Neutrophil (primary cell): ENCODE measurements at regions not wholly inside any gene's neighbourhood (a gene's known extent, or its start where the extent isn't known, plus 50 kb on each side); places are given as distances from the start of the nearest gene placed in this dataset.

ENCODE experiments used
- H3K27ac ChIP-seq: fragments of 200-600 bp; sonication (generic); 2 replicates; pipeline ENCODE4 v1.5.1; 2016; ENCODE audit warnings: mild to moderate bottlenecking, moderate library complexity
- H3K27me3 ChIP-seq: fragments of 200-600 bp; sonication (generic); 2 replicates; pipeline ENCODE4 v1.6.0; 2016; ENCODE audit warnings: mild to moderate bottlenecking
- H3K36me3 ChIP-seq: fragments of 200-600 bp; sonication (generic); 2 replicates; pipeline ENCODE4 v1.5.1; 2017
- H3K4me1 ChIP-seq, 2 experiments: fragments of 200-600 bp in 1 of 2; sonication (generic) in 1 of 2; 1 replicate in 1 of 2; 2 replicates in 1 of 2; pipeline versions ENCODE4 v1.5.1 to v1.6.1; 2013 to 2016; ENCODE audit warnings: low read depth in 1 of 2, low read length in 1 of 2, mild to moderate bottlenecking in 1 of 2, moderate library complexity in 1 of 2; ENCODE audit not compliant: control insufficient read depth in 1 of 2, insufficient read depth in 1 of 2
- H3K4me3 ChIP-seq, 2 experiments: fragments of 200-600 bp in 1 of 2; sonication (generic) in 1 of 2; 1 replicate in 1 of 2; 2 replicates in 1 of 2; pipeline ENCODE4 v1.5.1; 2013 to 2016; ENCODE audit warnings: low read depth in 1 of 2, low read length in 1 of 2, mild to moderate bottlenecking in 1 of 2, moderate library complexity in 1 of 2
- H3K9me3 ChIP-seq: fragments of 200-600 bp; sonication (generic); 2 replicates; pipeline ENCODE4 v1.5.1; 2016
- TF ChIP-seq, protein P1 (sequence below): fragments of 200-600 bp; sonication (generic); IDR thresholded peaks from 2 replicates; pipeline ENCODE4 v1.5.1; 2016; ENCODE audit warnings: antibody characterized with exemption

GRCh38 chrX:109854096-109854495, 121.0 kb upstream of the ACSL4 start:
- Histone ChIP-seq H3K4me3 (no peak overlapping the region), H3K27me3 (no peaks in the 10 kb centered on the region), H3K9me3 (no peaks in the 10 kb centered on the region), H3K36me3 (no peaks in the 10 kb centered on the region), H3K27ac (no peak overlapping the region), H3K4me1 (peaks cover 5 to 9% of the 10 kb centered on the region in 2 experiments)
- TF ChIP-seq, protein P1, sequence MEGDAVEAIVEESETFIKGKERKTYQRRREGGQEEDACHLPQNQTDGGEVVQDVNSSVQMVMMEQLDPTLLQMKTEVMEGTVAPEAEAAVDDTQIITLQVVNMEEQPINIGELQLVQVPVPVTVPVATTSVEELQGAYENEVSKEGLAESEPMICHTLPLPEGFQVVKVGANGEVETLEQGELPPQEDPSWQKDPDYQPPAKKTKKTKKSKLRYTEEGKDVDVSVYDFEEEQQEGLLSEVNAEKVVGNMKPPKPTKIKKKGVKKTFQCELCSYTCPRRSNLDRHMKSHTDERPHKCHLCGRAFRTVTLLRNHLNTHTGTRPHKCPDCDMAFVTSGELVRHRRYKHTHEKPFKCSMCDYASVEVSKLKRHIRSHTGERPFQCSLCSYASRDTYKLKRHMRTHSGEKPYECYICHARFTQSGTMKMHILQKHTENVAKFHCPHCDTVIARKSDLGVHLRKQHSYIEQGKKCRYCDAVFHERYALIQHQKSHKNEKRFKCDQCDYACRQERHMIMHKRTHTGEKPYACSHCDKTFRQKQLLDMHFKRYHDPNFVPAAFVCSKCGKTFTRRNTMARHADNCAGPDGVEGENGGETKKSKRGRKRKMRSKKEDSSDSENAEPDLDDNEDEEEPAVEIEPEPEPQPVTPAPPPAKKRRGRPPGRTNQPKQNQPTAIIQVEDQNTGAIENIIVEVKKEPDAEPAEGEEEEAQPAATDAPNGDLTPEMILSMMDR, result no peak

DNA sequence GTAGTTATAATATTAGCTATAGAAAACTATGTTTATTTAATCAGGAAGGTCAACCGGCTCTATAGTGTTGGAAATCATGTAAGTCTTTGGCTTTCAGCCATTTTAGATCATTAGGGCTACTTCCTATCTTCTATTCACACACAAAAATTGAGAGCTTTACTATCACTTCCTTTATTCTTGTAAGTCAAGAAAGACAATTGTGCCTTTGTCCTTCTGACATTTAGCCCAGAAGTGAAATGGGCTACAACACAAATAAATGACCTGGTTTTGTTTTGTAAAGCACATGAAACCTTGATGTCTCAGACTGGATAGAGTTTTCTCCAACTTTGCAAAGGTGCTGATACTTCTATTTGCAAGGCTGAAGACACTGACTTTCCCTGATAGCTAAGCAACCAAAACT, 122.4 kb upstream of the ACSL4 start:
- TF ChIP-seq, protein P1, result no peak
- H3K36me3 ChIP-seq, result no peaks in the 10 kb centered on the region

GRCh38 chrX:109856974-109857373, 123.9 kb upstream of the ACSL4 start:
- peaks cover 5 to 9% of the 10 kb centered on the region in 2 experiments for H3K4me1 ChIP-seq
- H3K27me3 ChIP-seq, result no peaks in the 10 kb centered on the region
- no peaks in the 10 kb centered on the region for H3K36me3 ChIP-seq
- TF ChIP-seq, protein P1, result peak; percentile 77
- H3K4me3 ChIP-seq, result no peak overlapping the region
- peak overlapping the region; percentile 49 for H3K27ac ChIP-seq
- H3K9me3 ChIP-seq, result no peaks in the 10 kb centered on the region

More for the DNA sequence above, 122.4 kb upstream of the ACSL4 start:
- H3K9me3 ChIP-seq, result no peaks in the 10 kb centered on the region
- H3K27ac ChIP-seq, result no peak overlapping the region
- H3K27me3 ChIP-seq, result no peaks in the 10 kb centered on the region
- H3K4me3 ChIP-seq, result no peak overlapping the region
- peaks cover 5 to 9% of the 10 kb centered on the region in 2 experiments for H3K4me1 ChIP-seq

GRCh38 chrX:109857584-109858228, 124.6 kb upstream of the ACSL4 start:
- H3K27ac ChIP-seq, result peak overlapping the region; percentile 49
- TF ChIP-seq, protein P1, result no peak
- H3K27me3 ChIP-seq, result no peaks in the 10 kb centered on the region
- H3K4me1 ChIP-seq, result peaks cover 5 to 9% of the 10 kb centered on the region in 2 experiments
- H3K36me3 ChIP-seq, result no peaks in the 10 kb centered on the region
- H3K4me3 ChIP-seq, result no peak overlapping the region
- H3K9me3 ChIP-seq, result no peaks in the 10 kb centered on the region

- Histone ChIP-seq H3K36me3 (no peaks in the 10 kb centered on the region), H3K4me3 (no peak overlapping the region), H3K27me3 (no peaks in the 10 kb centered on the region), H3K27ac (no peak overlapping the region), H3K9me3 (no peaks in the 10 kb centered on the region), H3K4me1 (peaks cover 5 to 9% of the 10 kb centered on the region in 2 experiments)
- TF ChIP-seq, protein P1, result no peak
Measured at GRCh38 chrX:109858602-109859341, 125.7 kb upstream of the ACSL4 start.
